Iris pigment epithelial cell (primary cell): ENCODE measurements at regions not wholly inside any gene's neighbourhood (a gene's known extent, or its start where the extent isn't known, plus 50 kb on each side); places are given as distances from the start of the nearest gene placed in this dataset.
A peak's percentile ranks its signal among the peaks of the same experiment; 100 is the strongest.
"Not testable (repeated sequence)": the region's sequence is repeated elsewhere in the genome, so short reads cannot be mapped to it uniquely, and the experiment has no call there.

Source experiments
- DNase-seq: peaks from one replicate; pipeline ENCODE4 v3.0.0-alpha.2; 2011; ENCODE audit warnings: low read depth

DNA sequence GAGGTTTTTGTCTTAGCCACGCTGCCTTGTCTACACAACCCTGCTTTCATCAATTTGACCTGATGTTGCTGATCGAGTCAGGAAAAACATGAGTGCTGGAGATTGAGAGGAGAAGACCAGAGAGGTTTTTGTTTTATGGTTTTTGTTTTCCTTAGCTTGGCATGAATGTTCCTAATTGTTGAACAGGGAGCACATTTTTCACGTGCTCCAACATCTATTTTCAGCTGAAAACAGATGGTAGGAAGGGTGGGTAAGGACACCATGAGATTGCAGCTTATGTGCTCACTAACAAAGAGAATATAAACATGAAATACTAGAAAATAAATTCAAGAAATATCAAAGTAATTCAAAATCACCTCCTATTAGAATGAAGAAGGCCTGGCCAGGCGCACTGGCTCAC is 79.9 kb upstream of the LMCD1 start:
- DNase-seq: no peak

DNA sequence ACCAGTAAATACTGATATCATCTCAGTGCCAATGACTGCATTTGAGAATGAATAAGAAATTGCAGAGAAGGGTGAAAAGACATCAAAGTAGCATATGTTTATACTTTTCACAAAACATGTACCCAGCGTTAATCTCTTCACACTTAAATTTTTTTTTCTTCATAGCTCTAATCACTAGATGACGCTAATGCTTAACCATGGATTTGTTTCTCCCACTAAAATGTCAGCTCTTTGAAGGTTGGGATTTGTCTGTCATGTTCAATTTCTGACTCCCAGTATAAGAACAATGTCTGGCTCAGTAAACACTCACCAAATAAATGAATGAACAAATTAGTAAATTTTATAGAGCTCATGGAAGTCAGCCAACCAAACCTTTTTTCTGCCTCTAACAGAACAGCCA is 78.3 kb upstream of the LMCD1 start:
- no peak for DNase-seq

DNA sequence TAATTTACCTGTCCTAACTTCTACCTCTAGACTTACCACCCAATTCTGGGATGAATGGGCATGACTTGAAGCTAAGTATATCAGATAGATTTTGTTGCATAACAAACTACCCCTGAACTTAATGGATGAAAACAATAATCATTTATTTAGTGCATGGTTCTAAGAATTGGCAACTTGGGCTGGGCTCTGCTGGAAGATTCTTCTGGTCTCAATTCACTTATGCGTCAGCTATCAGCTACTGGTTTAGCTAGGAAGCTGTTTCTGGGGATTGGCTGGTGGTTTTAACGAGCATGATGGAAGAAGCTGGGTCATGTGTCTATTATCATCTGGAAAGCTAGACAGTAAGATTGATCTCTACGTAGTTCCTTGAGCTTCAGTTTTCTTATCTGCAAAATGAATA is 77.3 kb upstream of the LMCD1 start:
- DNase-seq: no peak

DNA sequence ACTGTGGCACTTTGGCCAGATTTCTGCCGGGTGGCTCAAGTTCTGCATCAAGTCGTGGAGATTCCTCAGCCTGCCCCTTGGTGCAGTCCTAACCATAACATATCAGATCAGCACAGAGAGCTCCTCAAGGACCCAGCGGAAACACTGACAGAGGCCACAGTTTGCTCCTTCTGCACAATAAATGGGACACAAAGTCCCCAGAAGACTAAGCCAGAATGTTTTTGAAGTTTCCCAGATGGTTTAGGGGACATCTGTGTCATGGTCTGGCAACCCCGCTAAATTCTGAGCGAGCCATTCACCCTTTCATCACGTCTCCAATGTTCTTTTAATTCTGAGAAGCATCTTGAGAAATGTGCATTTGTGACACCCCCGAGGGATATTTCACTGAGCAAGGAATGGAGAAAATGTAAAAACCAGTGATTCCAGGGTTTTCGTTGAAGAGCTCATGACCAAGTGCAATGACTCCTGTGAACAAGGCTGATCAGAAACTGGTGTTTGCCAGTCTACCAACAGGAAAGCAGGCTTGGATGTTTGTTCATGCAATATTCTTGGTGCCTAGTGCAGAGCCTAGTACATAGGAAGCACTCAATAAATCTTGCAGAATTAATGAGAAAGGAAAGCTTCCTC is 64.8 kb upstream of the LMCD1 start:
- no peak for DNase-seq

DNA sequence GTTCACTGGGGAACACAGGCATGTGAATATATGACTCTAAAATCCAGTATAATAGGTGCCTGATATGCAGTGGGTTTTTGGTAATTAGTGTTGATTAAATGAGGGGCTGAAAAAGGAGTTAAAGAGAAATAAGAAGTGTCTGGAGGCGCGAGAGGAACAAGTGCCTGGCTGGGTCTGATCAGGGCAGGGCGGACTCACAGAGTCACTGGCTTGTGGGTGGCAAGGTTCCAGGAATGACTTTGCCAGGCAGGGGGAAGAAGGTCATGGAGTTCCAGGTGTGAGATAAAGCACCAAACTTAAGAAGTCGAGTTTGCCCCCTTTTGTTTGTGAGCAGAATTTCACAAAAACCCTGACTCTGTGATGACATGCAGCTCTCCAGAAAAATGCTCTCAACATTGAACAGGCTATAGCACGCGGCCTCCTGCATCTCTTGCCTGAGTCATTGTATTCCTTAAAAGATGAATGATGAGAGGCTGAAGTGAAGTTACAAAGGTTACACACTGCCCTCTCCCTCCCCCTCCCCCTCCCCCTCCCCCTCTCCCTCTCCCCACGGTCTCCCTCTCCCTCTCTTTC is 63.0 kb upstream of the LMCD1 start:
- no peak for DNase-seq

DNA sequence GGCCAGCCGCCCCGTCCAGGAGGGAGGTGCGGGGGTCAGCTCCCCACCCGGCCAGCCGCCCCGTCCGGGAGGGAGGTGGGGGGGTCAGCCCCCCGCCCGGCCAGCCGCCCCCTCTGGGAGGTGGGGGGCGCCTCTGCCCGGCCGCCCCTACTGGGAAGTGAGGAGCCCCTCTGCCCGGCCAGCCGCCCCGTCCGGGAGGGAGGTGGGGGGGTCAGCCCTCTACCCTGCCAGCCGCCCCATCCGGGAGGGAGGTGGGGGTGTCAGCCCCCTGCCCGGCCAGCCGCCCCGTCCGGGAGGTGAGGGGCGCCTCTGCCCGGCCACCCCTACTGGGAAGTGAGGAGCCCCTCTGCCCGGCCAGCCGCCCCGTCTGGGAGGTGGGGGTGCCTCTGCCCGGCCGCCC is 61.5 kb upstream of the LMCD1 start:
- not testable (repeated sequence) for DNase-seq

DNA sequence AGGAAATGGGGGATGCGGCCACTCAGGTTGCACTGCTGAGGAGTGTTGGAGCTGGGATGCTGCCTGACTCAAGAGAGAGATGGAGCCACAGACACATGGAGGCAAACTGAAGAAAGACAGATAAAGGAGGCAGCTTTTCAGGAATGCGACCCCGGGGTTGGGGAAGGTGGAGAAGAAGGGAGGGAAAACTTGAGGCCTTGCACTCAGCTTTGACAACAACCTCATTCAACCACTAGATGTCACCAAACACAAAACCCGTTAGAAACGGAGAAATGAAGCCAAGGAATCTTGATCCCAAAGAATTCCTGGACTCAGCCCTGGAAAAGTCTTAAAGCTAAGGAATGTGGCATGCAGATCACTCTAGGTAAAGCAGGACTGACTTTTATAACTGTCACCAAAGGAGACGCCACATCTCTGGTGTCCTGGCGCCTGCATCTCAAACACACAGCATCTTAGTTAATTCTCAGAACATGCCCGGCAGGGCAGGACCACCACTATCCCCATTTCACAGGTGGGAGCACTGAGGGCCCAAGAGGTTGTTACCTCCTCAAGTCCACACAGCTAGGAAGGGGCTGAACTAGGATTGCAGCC is 59.6 kb upstream of the LMCD1 start:
- peak; percentile 56 for DNase-seq

DNA sequence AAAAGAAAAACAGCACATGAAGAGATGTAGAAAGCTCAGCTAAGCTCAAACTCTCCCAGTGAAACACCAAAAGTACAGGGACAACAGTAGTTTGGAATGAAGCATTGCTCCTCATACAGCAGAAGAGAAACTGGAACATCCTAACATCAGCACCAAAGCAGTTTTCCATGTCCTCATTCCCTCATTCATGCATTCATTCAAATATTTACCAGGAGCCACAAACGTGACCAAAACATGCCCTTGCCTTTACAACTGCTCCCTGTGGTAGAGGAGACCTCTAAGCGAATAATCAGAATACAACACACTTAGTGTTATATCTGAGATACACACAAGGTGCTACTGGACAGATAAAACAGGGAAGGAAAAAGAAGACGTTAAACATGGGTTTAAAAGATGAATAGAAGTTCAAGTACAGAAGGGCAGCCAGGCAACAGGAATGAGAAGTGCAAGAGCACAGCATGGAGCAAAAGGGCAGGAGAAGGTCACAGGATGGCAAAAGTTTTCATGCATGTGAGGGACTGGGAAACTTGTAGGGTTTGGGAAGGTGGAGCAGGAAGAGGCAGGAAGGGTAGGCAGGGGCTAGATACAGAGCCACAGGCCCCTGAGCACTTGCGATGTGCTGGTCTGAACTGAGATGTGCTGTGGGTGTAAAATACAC is 58.5 kb upstream of the LMCD1 start:
- peak; percentile 40 for DNase-seq

DNA sequence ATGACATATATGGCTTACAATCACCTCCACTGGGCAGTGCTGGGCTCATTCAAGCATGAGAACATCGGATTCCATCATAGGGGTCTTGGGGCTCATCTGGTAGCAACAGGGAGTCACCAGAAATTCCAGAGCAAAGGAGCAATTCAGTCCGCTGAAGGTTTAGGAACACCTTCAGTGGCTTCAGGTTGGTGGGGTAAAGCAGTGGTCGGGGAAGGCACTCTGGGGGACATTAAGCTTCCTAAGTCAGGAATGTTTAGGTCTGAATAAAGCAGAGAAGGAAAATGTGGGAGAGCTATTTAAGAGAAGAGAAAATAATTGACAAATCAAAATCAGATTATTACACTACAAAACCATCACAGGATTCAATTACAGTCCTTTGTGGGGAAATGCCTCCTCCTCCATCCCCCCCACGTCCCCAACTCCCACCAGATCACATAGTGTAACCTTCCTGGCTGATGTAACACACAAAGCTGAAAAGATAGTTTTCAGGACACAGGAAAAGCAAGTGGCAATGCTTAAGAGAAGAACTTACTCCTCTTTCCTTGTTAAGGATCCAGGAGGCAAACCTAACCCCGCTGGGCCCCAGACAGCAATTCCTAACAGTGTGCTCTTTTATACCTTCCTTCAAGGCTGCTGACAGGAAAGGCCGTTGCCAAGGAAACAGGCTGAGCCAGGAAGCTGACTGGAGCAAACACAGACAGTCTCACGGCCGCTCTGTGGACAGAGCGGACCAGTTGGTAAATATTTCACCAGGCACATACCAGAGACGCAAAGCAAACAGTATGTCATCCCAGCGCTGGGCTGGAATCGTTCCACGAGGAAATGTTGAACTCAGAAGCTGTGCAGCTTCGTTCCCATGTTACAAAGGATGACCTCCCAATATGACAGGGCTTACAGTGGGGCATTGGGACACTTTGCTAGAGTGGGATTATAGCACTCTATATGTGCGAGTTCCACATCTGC is 57.5 kb upstream of the LMCD1 start:
- DNase-seq: peak; percentile 100

DNA sequence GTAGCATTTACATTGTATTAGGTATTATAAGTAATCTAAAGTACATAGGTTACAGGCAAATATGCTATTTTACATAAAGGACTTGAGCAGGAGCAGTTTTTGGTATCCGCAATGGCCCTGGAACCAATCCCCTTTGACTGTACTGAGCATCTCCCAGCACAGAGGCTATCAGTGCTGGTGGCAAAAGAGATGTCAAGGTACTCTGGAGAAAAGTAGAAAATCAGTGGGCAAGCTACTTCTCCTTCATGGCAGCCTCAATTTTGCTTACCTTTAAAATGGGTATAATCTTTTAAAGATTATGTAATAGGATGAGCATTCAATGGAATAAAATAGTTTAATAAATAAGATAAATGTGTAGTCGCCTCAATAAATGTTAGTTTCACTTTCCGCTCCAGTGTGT is 56.7 kb upstream of the LMCD1 start:
- DNase-seq: no peak

DNA sequence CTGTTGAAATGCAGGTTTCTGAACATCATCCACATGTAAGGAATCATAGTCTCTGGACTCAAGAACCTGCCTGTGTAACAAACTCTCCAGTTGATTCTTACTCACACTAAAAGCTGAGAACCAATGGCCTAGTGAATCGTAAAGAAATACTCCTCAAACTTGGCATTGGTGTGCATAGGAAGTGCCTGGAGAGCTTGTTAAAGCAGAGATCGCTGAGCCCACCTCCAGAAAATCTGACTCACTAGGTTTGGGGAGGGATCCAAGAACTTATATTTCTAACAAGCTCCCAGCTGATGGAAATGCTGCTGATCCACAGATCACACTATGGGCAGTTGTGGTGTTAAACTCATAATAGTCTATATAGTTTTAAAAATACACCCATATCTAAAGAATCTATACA is 55.8 kb upstream of the LMCD1 start:
- DNase-seq: peak; percentile 99

DNA sequence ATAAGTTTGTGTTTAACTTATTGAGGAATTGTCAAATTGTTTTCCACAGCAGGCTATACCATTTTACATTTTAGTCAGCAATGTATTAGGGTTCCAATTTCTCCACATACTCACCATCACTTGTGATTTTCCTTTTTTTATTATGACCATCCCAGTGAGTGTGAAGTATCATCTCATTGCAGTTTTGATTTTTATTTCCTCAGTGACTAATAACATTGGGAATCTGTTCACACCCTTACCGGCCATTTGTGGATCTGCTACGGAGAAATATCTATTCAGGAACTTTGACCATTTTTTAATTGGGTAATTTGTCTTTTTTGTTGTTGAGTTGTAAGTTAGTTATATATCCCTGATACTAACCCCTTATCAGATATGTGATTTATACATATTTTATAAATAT is 54.8 kb upstream of the LMCD1 start:
- no peak for DNase-seq

DNA sequence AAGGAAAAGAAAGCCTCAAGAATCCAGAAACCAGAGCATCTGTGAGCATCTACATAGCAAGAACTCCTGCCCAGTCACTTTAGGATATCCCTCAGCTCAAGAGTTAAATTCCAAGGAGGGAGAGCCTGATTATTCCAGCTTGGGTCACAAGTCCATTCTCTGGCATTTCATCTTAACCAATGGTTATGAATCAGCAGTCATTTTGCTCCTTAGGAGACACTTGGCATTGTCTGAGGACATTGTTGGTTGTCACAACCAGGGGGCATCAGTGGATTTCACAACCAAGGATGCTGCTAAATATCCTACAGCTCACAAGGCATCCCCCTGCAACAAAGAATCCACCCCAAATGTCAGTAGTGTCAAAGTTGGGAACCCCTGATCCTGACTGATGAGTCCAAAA is 51.0 kb upstream of the LMCD1 start:
- no peak for DNase-seq

DNA sequence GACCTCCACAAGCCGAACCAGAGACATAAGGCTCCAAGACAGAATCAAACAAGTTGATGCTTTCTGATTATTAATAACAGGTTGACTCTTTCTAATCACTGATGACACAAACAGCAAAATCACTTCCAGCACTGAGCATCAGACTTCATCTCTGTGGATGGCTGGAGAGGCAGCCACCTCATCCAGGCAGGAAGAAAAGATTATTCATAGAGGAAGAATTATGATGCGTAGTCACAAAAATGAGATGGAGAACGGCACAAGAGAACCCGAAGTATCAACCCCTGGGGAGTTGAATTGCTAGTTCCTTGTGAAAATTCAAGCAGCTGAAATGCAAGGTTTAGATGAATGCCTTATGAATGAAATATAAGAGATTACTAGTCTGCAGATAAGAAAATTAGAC is 49.9 kb upstream of the LMCD1 start:
- peak; percentile 48 for DNase-seq
